Neural cell (in vitro differentiated cells): ENCODE measurements at regions not wholly inside any gene's neighbourhood (a gene's known extent, or its start where the extent isn't known, plus 50 kb on each side); places are given as distances from the start of the nearest gene placed in this dataset.

Experiments used
- EP300 ChIP-seq: fragments of 450-650 bp; conservative IDR thresholded peaks from 2 replicates; pipeline ENCODE4 v1.6.1; 2014; ENCODE audit warnings: antibody characterized with exemption, mild to moderate bottlenecking, moderate library complexity; ENCODE audit not compliant: poor library complexity, severe bottlenecking
- EZH2 ChIP-seq: fragments of 200-600, 300-800 bp; shearing (Covaris generic), sonication (generic); IDR thresholded peaks from 2 replicates; pipeline ENCODE4 v1.6.1; 2014; ENCODE audit warnings: antibody characterized with exemption, low read length, borderline replicate concordance, mild to moderate bottlenecking; ENCODE audit not compliant: insufficient read depth, poor library complexity, severe bottlenecking
- MXI1 ChIP-seq: fragments of 450-650 bp; conservative IDR thresholded peaks from 2 replicates; pipeline ENCODE4 v1.6.1; 2014; ENCODE audit warnings: antibody characterized with exemption, mild to moderate bottlenecking; ENCODE audit not compliant: poor library complexity, severe bottlenecking
- POLR2AphosphoS5 ChIP-seq: IDR thresholded peaks from 2 replicates; pipeline ENCODE4 v1.6.1; 2012
- RAD21 ChIP-seq: fragments of 450-650 bp; conservative IDR thresholded peaks from 2 replicates; pipeline ENCODE4 v1.6.1; 2014; ENCODE audit warnings: antibody characterized with exemption, mild to moderate bottlenecking, moderate library complexity
- SMC3 ChIP-seq: fragments of 450-650 bp; conservative IDR thresholded peaks from 2 replicates; pipeline ENCODE4 v1.6.1; 2014; ENCODE audit warnings: antibody characterized with exemption, mild to moderate bottlenecking, moderate library complexity; ENCODE audit not compliant: poor library complexity
- TAF1 ChIP-seq: IDR thresholded peaks from 2 replicates; pipeline ENCODE4 v1.6.1; 2012; ENCODE audit warnings: low read depth
- TF ChIP-seq, protein P1 (sequence below): fragments of 450-650 bp; IDR thresholded peaks from 2 replicates; pipeline ENCODE4 v1.5.1; 2014; ENCODE audit warnings: antibody characterized with exemption, mild to moderate bottlenecking, moderate library complexity; ENCODE audit not compliant: poor library complexity, severe bottlenecking
- TF ChIP-seq, protein P2 (sequence below): IDR thresholded peaks from 2 replicates; pipeline ENCODE4 v1.6.1; 2012; ENCODE audit warnings: borderline replicate concordance

DNA sequence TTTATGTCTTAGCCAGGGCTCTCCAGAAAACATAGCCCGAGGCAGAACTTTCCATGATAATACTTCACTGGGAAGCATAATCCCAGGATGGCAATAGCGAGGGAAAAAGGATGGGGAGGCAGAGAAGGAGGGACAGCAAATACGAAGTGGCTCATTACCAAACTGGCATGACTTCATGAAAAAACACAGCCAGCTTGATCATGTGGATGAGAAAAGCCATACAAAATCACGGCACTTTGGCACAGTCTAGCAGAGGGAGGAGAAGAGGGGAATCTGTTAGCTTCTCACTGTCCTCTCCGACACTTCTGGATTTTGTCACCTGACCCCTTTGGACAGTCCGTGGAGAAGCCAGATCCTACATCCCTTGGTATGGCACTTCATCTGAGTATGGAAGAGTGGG is 212.5 kb upstream of the GRIK2 start:
- TF ChIP-seq EZH2 (no peak), POLR2AphosphoS5 (no peak), SMC3 (no peak), TAF1 (no peak), MXI1 (no peak), RAD21 (no peak), EP300 (no peak)
- TF ChIP-seq, protein P1, sequence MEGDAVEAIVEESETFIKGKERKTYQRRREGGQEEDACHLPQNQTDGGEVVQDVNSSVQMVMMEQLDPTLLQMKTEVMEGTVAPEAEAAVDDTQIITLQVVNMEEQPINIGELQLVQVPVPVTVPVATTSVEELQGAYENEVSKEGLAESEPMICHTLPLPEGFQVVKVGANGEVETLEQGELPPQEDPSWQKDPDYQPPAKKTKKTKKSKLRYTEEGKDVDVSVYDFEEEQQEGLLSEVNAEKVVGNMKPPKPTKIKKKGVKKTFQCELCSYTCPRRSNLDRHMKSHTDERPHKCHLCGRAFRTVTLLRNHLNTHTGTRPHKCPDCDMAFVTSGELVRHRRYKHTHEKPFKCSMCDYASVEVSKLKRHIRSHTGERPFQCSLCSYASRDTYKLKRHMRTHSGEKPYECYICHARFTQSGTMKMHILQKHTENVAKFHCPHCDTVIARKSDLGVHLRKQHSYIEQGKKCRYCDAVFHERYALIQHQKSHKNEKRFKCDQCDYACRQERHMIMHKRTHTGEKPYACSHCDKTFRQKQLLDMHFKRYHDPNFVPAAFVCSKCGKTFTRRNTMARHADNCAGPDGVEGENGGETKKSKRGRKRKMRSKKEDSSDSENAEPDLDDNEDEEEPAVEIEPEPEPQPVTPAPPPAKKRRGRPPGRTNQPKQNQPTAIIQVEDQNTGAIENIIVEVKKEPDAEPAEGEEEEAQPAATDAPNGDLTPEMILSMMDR: no peak
- TF ChIP-seq, protein P2, sequence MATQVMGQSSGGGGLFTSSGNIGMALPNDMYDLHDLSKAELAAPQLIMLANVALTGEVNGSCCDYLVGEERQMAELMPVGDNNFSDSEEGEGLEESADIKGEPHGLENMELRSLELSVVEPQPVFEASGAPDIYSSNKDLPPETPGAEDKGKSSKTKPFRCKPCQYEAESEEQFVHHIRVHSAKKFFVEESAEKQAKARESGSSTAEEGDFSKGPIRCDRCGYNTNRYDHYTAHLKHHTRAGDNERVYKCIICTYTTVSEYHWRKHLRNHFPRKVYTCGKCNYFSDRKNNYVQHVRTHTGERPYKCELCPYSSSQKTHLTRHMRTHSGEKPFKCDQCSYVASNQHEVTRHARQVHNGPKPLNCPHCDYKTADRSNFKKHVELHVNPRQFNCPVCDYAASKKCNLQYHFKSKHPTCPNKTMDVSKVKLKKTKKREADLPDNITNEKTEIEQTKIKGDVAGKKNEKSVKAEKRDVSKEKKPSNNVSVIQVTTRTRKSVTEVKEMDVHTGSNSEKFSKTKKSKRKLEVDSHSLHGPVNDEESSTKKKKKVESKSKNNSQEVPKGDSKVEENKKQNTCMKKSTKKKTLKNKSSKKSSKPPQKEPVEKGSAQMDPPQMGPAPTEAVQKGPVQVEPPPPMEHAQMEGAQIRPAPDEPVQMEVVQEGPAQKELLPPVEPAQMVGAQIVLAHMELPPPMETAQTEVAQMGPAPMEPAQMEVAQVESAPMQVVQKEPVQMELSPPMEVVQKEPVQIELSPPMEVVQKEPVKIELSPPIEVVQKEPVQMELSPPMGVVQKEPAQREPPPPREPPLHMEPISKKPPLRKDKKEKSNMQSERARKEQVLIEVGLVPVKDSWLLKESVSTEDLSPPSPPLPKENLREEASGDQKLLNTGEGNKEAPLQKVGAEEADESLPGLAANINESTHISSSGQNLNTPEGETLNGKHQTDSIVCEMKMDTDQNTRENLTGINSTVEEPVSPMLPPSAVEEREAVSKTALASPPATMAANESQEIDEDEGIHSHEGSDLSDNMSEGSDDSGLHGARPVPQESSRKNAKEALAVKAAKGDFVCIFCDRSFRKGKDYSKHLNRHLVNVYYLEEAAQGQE: no peak
